MM.1S (cell line): ENCODE measurements at regions not wholly inside any gene's neighbourhood (a gene's known extent, or its start where the extent isn't known, plus 50 kb on each side); places are given as distances from the start of the nearest gene placed in this dataset.

Experiments
- DNase-seq: peaks from one replicate; pipeline ENCODE4 v3.0.0-alpha.2; 2015
- H2AFZ ChIP-seq: fragments of 300-600 bp; sonication (generic); 2 replicates; pipeline ENCODE4 v1.6.0; 2016; ENCODE audit warnings: antibody characterized with exemption, low read length
- H3F3A ChIP-seq: fragments of 300-600 bp; sonication (generic); 2 replicates; pipeline ENCODE4 v1.6.1; 2016; ENCODE audit warnings: mild to moderate bottlenecking, antibody characterized with exemption, low read length, moderate library complexity, mixed read lengths; ENCODE audit not compliant: insufficient read depth
- H3K27ac ChIP-seq: fragments of 300-600 bp; sonication (generic); 2 replicates; pipeline ENCODE4 v1.5.1; 2016; ENCODE audit warnings: mild to moderate bottlenecking, low read length
- H3K27me3 ChIP-seq: fragments of 300-600 bp; sonication (generic); replicated peaks from 2 replicates; pipeline ENCODE4 v1.6.0; 2016; ENCODE audit warnings: low read length; ENCODE audit not compliant: insufficient read depth
- H3K36me3 ChIP-seq: fragments of 300-600 bp; sonication (generic); replicated peaks from 2 replicates; pipeline ENCODE4 v1.6.1; 2016; ENCODE audit warnings: mild to moderate bottlenecking, low read length, mixed read lengths; ENCODE audit not compliant: insufficient read depth
- H3K4me1 ChIP-seq: fragments of 300-600 bp; sonication (generic); 2 replicates; pipeline ENCODE4 v1.6.1; 2016; ENCODE audit warnings: low read length, mixed read lengths
- H3K4me2 ChIP-seq: fragments of 300-600 bp; sonication (generic); 2 replicates; pipeline ENCODE4 v1.6.0; 2016; ENCODE audit warnings: low read depth, low read length
- H3K4me3 ChIP-seq: fragments of 300-600 bp; sonication (generic); 2 replicates; pipeline ENCODE4 v1.5.1; 2016; ENCODE audit warnings: low read length, mixed read lengths
- H3K79me2 ChIP-seq: fragments of 300-600 bp; sonication (generic); 2 replicates; pipeline ENCODE4 v1.6.1; 2016; ENCODE audit warnings: mixed run types, low read length, mixed read lengths
- H3K9ac ChIP-seq: fragments of 300-600 bp; sonication (generic); 2 replicates; pipeline ENCODE4 v1.6.1; 2016; ENCODE audit warnings: low read length, mixed read lengths
- H3K9me2 ChIP-seq: fragments of 300-600 bp; sonication (generic); replicated peaks from 2 replicates; pipeline ENCODE4 v1.6.1; 2016; ENCODE audit warnings: mild to moderate bottlenecking, low read length, mixed read lengths; ENCODE audit not compliant: insufficient read depth
- H3K9me3 ChIP-seq: fragments of 300-600 bp; sonication (generic); replicated peaks from 2 replicates; pipeline ENCODE4 v1.6.1; 2016; ENCODE audit warnings: mild to moderate bottlenecking, low read length, mixed read lengths; ENCODE audit not compliant: insufficient read depth
- H4K20me1 ChIP-seq: fragments of 300-600 bp; sonication (generic); 2 replicates; pipeline ENCODE4 v1.6.1; 2016; ENCODE audit warnings: mild to moderate bottlenecking, low read length, moderate library complexity, mixed read lengths; ENCODE audit not compliant: insufficient read depth
- CTCF ChIP-seq: fragments of 300-600 bp; sonication (generic); IDR thresholded peaks from 2 replicates; pipeline ENCODE4 v1.5.1; 2016; ENCODE audit warnings: antibody characterized with exemption, low read length, mixed read lengths
- EZH2 ChIP-seq: fragments of 300-600 bp; sonication (generic); optimal IDR thresholded peaks from 2 replicates; pipeline ENCODE3; 2017; ENCODE audit warnings: low read depth, mild to moderate bottlenecking, antibody characterized with exemption, low read length, mixed read lengths
- EZH2phosphoT487 ChIP-seq: fragments of 300-600 bp; sonication (generic); IDR thresholded peaks from 2 replicates; pipeline ENCODE4 v1.6.1; 2018; ENCODE audit warnings: antibody characterized with exemption, low read length

GRCh38 chr5:17398431-17398830 is 99.6 kb upstream of the TAF11L2 start:
- H3K4me2 ChIP-seq = no peak overlapping the region
- H3F3A ChIP-seq = no peaks in the 10 kb centered on the region
- no peaks in the 10 kb centered on the region for H3K27me3 ChIP-seq
- no peak for TF ChIP-seq EZH2phosphoT487
- H3K79me2 ChIP-seq = no peaks in the 10 kb centered on the region
- no peaks in the 10 kb centered on the region for H3K9me3 ChIP-seq
- H3K4me3 ChIP-seq = no peak overlapping the region
- DNase-seq = no peak
- no peak overlapping the region for H3K27ac ChIP-seq
- H3K4me1 ChIP-seq = no peaks in the 10 kb centered on the region
- no peaks in the 10 kb centered on the region for H3K36me3 ChIP-seq
- no peak overlapping the region for H2AFZ ChIP-seq
- H3K9ac ChIP-seq = no peak overlapping the region
- no peaks in the 10 kb centered on the region for H4K20me1 ChIP-seq
- no peaks in the 10 kb centered on the region for H3K9me2 ChIP-seq

- TF ChIP-seq CTCF (no peak), EZH2 (no peak), EZH2phosphoT487 (no peak)
- H3K4me1 ChIP-seq = no peaks in the 10 kb centered on the region
- H3K9me2 ChIP-seq = no peaks in the 10 kb centered on the region
- no peak overlapping the region for H2AFZ ChIP-seq
- H3K9me3 ChIP-seq = no peaks in the 10 kb centered on the region
- H3K27ac ChIP-seq = no peak overlapping the region
- H3F3A ChIP-seq = no peaks in the 10 kb centered on the region
- no peaks in the 10 kb centered on the region for H3K36me3 ChIP-seq
- H3K79me2 ChIP-seq = no peaks in the 10 kb centered on the region
- H4K20me1 ChIP-seq = no peaks in the 10 kb centered on the region
- DNase-seq = no peak
- H3K4me3 ChIP-seq = no peak overlapping the region
- no peak overlapping the region for H3K9ac ChIP-seq
- no peak overlapping the region for H3K4me2 ChIP-seq
- H3K27me3 ChIP-seq = no peaks in the 10 kb centered on the region
Measured at GRCh38 chr5:17398866-17399835, 98.9 kb upstream of the TAF11L2 start.

- Histone ChIP-seq H3K9ac (no peak overlapping the region), H4K20me1 (no peaks in the 10 kb centered on the region), H2AFZ (no peak overlapping the region), H3K4me2 (no peak overlapping the region), H3K27me3 (no peaks in the 10 kb centered on the region), H3K36me3 (no peaks in the 10 kb centered on the region), H3F3A (no peaks in the 10 kb centered on the region), H3K4me1 (no peaks in the 10 kb centered on the region), H3K4me3 (no peak overlapping the region), H3K9me2 (no peaks in the 10 kb centered on the region), H3K27ac (no peak overlapping the region), H3K9me3 (no peaks in the 10 kb centered on the region), H3K79me2 (no peaks in the 10 kb centered on the region)
- no peak for TF ChIP-seq EZH2phosphoT487
- no peak for TF ChIP-seq EZH2
- no peak for TF ChIP-seq CTCF
- DNase-seq = no peak
Measured at GRCh38 chr5:17399931-17400330, 98.1 kb upstream of the TAF11L2 start.
